ENCODE measurements at regions not wholly inside any gene's neighbourhood (a gene's known extent, or its start where the extent isn't known, plus 50 kb on each side); places are given as distances from the start of the nearest gene placed in this dataset.

DNA sequence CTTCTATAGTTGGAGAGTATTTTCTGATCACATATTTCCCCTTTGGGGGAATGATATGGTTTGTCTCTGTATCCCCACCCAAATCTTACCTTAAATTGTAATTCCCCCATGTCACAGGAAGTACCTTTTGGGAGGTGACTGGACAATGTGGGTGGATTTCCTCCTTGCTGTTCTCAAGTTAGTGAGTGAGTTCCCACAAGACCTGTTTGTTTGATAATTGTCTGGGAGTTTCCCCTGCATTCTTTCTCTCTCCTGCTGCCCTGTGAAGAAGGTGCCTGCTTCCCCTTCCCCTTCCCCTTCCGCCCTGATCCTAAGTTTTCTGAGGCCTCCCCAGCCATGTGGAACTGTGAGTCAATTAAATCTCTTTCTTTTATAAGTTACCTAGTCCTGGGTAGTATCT, 222.7 kb upstream of the SLC39A10 start:
- no peak for TF ChIP-seq HDAC2 (IDR thresholded peaks at IDR 0.05; ENCODE audit: borderline replicate concordance in 1 of 2, low read depth in 2 of 2, low read length in 2 of 2)
- TF ChIP-seq PHF8 (conservative IDR thresholded peaks at IDR 0.05; ENCODE audit: low read depth, low read length) = no peak
- no peak for TF ChIP-seq GABPA (IDR thresholded peaks at IDR 0.05; ENCODE audit: borderline replicate concordance, insufficient read depth, low read length)
